ENCODE measurements at regions not wholly inside any gene's neighbourhood (a gene's known extent, or its start where the extent isn't known, plus 50 kb on each side); places are given as distances from the start of the nearest gene placed in this dataset.
"Not testable (repeated sequence)": the region's sequence is repeated elsewhere in the genome, so short reads cannot be mapped to it uniquely, and the experiment has no call there.

GRCh38 chr20:40875116-40876085 lies 153.2 kb upstream of the TOP1 start:
- Histone ChIP-seq H3K4me1 (ENCODE audit: insufficient read depth, low read length, poor library complexity, severe bottlenecking) (no peaks in the 10 kb centered on the region), H3K4me3 (ENCODE audit: low read depth, low read length, poor library complexity, severe bottlenecking) (no peak overlapping the region), H3K9me3 (ENCODE audit: low read depth, low read length, poor library complexity, severe bottlenecking) (no peaks in the 10 kb centered on the region), H3K27ac (ENCODE audit: low read depth, low read length, poor library complexity, severe bottlenecking) (no peak overlapping the region), H3K36me3 (ENCODE audit: insufficient read depth, low read length, poor library complexity, severe bottlenecking) (no peaks in the 10 kb centered on the region), H3K27me3 (replicated peaks; ENCODE audit: insufficient read depth, low read depth, low read length, poor library complexity) (peaks cover 7% of the 10 kb centered on the region)
- no peak for TF ChIP-seq EZH2 (IDR thresholded peaks at IDR 0.05; ENCODE audit: borderline replicate concordance, low read depth, low read length, poor library complexity, severe bottlenecking)
- no peak for TF ChIP-seq CTCF (conservative IDR thresholded peaks at IDR 0.05; ENCODE audit: low read depth, low read length)
- CTCF ChIA-PET: interaction anchor here (0.6 kb wide), 1 partner anchor 715 kb away, joined by 11 read pairs; no protein-coding TSS in a partner anchor
- no TSS peak for BruUV-seq (replicated peaks)
- POLR2A ChIA-PET (ENCODE audit: low non-redundant PET): no interaction called here
- intact Hi-C loops (cut with micrococcal nuclease; ENCODE audit: unreplicated experiment): no loop called here
- no peak for DNase-seq (ENCODE audit: low spot score)

GRCh38 chr20:40878099-40878498 lies 150.5 kb upstream of the TOP1 start:
- H3K4me1 ChIP-seq (ENCODE audit: insufficient read depth, low read length, poor library complexity, severe bottlenecking); H3K9me3 ChIP-seq (ENCODE audit: low read depth, low read length, poor library complexity, severe bottlenecking); POLR2A ChIA-PET (ENCODE audit: low non-redundant PET); CTCF ChIA-PET; intact Hi-C loops (cut with micrococcal nuclease; ENCODE audit: unreplicated experiment); H3K27me3 ChIP-seq (replicated peaks; ENCODE audit: insufficient read depth, low read depth, low read length, poor library complexity); H3K36me3 ChIP-seq (ENCODE audit: insufficient read depth, low read length, poor library complexity, severe bottlenecking); H3K4me3 ChIP-seq (ENCODE audit: low read depth, low read length, poor library complexity, severe bottlenecking); H3K27ac ChIP-seq (ENCODE audit: low read depth, low read length, poor library complexity, severe bottlenecking); BruUV-seq (replicated peaks); DNase-seq (ENCODE audit: low spot score): not testable (repeated sequence)

GRCh38 chr20:40880063-40880728 lies 148.4 kb upstream of the TOP1 start:
- Histone ChIP-seq H3K36me3 (ENCODE audit: insufficient read depth, low read length, poor library complexity, severe bottlenecking) (no peaks in the 10 kb centered on the region), H3K27me3 (replicated peaks; ENCODE audit: insufficient read depth, low read depth, low read length, poor library complexity) (peaks cover 4% of the 10 kb centered on the region), H3K9me3 (ENCODE audit: low read depth, low read length, poor library complexity, severe bottlenecking) (no peaks in the 10 kb centered on the region), H3K4me3 (ENCODE audit: low read depth, low read length, poor library complexity, severe bottlenecking) (no peak overlapping the region), H3K4me1 (ENCODE audit: insufficient read depth, low read length, poor library complexity, severe bottlenecking) (no peaks in the 10 kb centered on the region), H3K27ac (ENCODE audit: low read depth, low read length, poor library complexity, severe bottlenecking) (no peak overlapping the region)
- BruUV-seq (replicated peaks): no TSS peak
- TF ChIP-seq CTCF (conservative IDR thresholded peaks at IDR 0.05; ENCODE audit: low read depth, low read length) (no peak), EZH2 (IDR thresholded peaks at IDR 0.05; ENCODE audit: borderline replicate concordance, low read depth, low read length, poor library complexity, severe bottlenecking) (no peak)
- intact Hi-C loops (cut with micrococcal nuclease; ENCODE audit: unreplicated experiment): no loop called here
- no peak for DNase-seq (ENCODE audit: low spot score)
- ChIA-PET POLR2A (ENCODE audit: low non-redundant PET) (no interaction called here), CTCF (no interaction called here)

All from A673 (cell line).